ENCODE measurements at regions not wholly inside any gene's neighbourhood (a gene's known extent, or its start where the extent isn't known, plus 50 kb on each side); places are given as distances from the start of the nearest gene placed in this dataset.
A peak's percentile ranks its signal among the peaks of the same experiment; 100 is the strongest.

- DNase-seq (ENCODE audit: low read depth in 4 of 4, low spot score in 3 of 4): no peak
Measured at GRCh38 chr13:21997726-21998125, 326.9 kb downstream of the FGF9 start.

DNA sequence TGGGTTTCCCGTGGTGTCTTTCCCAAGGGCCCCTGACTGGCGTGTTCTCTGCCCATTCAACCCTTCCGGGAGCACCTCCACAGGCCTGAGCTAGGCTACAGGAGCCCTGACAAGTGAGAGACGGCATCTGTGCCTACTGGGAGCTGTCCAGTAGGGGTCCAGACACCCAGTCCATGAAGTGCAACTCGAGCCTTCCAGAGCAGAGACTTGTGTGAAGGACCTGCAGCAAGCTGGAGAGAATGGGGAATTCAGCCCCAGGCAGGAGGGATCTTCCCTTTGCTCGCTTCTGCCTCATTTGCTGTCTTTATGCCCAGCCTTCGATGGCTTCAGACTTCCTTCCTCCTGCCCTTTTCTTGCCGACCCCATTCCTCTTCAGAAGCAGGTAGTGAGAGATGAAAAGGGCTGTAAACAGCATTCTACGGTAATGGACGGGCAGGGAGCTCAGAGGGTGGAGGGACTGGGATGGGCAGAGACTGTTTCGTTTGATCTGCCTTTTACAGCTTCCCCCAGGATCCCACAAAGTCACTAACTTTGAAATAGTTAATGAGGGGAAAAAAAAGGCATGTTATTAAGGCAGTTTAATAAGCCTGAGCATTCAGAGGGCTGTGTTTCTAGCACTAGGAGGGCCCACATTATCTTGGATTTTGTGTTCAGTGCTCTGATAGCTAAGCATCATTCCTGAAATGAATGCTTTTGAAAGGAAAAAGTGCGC lies 327.6 kb downstream of the FGF9 start:
- peak in 1 of 4 donors; percentile 21 for DNase-seq (ENCODE audit: low read depth in 4 of 4, low spot score in 3 of 4)

GRCh38 chr13:21999666-22000065 lies 328.8 kb downstream of the FGF9 start:
- no peak for DNase-seq (ENCODE audit: low read depth in 4 of 4, low spot score in 3 of 4)

GRCh38 chr13:22000191-22000590 lies 329.3 kb downstream of the FGF9 start:
- no peak for DNase-seq (ENCODE audit: low read depth in 4 of 4, low spot score in 3 of 4)

GRCh38 chr13:22001336-22001735 lies 330.5 kb downstream of the FGF9 start:
- no peak for DNase-seq (ENCODE audit: low read depth in 4 of 4, low spot score in 3 of 4)

- no peak for DNase-seq (ENCODE audit: low read depth in 4 of 4, low spot score in 3 of 4)
Measured at GRCh38 chr13:22002893-22003292, 332.0 kb downstream of the FGF9 start.

GRCh38 chr13:22009500-22009899 lies 338.6 kb downstream of the FGF9 start:
- DNase-seq (ENCODE audit: low read depth in 4 of 4, low spot score in 3 of 4): no peak

DNA sequence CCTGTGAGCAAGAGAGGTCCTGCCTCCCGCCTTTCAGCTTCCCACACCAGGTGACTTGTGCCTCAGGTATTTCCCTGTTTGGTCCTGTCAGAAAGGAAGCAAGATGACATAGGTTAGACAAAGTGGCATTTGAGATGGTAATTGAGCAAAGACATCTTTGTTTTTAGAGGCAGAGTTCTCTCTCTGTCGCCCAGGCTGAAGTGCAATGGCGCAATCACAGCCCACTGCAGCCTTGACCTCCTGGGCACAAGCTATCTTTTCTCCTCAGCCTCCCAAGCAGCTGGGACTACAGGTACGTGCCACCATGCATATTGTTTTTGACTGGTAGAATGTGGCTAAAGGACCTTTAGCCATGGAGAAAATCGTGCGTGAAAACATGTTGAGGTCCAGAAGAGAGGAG lies 339.1 kb downstream of the FGF9 start:
- no peak for DNase-seq (ENCODE audit: low read depth in 4 of 4, low spot score in 3 of 4)

- no peak for DNase-seq (ENCODE audit: low read depth in 4 of 4, low spot score in 3 of 4)
Measured at GRCh38 chr13:22012686-22013085, 341.8 kb downstream of the FGF9 start.

- DNase-seq (ENCODE audit: low read depth in 4 of 4, low spot score in 3 of 4): no peak
Measured at GRCh38 chr13:22014469-22014868, 343.6 kb downstream of the FGF9 start.

- no peak for DNase-seq (ENCODE audit: low read depth in 4 of 4, low spot score in 3 of 4)
Measured at GRCh38 chr13:22017226-22017625, 346.4 kb downstream of the FGF9 start.

- no peak for DNase-seq (ENCODE audit: low read depth in 4 of 4, low spot score in 3 of 4)
Measured at GRCh38 chr13:22018076-22018835, 347.4 kb downstream of the FGF9 start.

DNA sequence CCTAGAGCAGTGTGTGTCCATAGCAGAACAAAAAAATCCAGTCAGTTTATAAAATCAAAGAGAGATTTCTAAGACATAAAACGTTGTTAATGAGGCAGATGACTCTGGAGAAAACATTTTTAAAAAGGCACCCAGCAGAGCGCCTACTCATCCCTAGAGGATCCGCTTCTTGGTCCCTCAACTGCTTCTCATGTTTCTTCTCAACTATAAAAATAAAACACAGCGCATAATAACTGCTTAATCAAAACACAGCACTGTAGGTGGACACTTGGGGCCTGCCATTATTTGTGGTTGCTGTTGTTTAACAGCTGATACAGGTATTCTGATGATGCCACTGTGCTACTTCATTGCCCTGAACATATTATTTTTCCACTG lies 347.9 kb downstream of the FGF9 start:
- DNase-seq (ENCODE audit: low read depth in 4 of 4, low spot score in 3 of 4): no peak

GRCh38 chr13:22024381-22024994 lies 353.6 kb downstream of the FGF9 start:
- DNase-seq (ENCODE audit: low read depth in 4 of 4, low spot score in 3 of 4): no peak

GRCh38 chr13:22027566-22027965 lies 356.7 kb downstream of the FGF9 start:
- no peak for DNase-seq (ENCODE audit: low read depth in 4 of 4, low spot score in 3 of 4)

DNA sequence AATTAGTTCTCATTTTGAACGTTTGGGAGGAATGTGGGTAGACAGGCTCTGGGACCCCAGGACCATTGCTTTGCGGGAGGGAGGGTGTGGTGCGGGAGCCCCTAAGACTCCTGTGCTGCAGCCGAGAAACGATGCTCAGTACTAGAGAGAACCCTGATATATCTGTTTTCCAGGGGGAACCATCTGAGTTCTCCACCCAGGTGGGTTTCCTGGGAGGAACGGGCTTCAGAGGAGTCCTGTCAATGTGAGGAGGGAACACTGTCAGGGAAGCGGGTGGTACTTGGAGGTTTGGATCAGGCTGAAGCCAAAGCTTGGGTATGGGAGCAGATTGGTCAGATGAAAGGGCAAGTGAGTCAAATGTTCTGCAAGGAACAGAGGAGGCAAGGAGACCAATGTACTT lies 358.0 kb downstream of the FGF9 start:
- no peak for DNase-seq (ENCODE audit: low read depth in 4 of 4, low spot score in 3 of 4)

DNA sequence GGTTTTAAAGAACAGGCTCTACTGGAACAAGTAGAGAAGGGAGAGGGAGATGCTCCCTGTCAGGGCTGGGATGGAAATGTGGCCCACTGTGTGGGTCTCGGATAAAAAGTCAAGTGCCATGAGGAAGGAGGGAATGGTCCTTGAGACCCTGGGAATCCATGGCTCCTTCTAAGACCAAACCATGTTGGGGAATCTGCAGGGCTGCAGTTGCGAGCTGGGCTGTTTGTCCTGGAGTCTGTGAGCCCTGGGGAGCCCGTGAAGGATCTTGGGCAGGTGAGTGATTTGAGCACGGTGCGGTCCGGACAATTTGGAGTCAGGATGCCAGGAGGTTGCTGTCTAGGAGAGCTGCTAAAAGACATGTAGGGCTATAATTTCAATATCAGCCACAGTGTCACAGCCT lies 359.4 kb downstream of the FGF9 start:
- no peak for DNase-seq (ENCODE audit: low read depth in 4 of 4, low spot score in 3 of 4)

- DNase-seq (ENCODE audit: low read depth in 4 of 4, low spot score in 3 of 4): no peak
Measured at GRCh38 chr13:22031702-22032286, 360.9 kb downstream of the FGF9 start.

DNA sequence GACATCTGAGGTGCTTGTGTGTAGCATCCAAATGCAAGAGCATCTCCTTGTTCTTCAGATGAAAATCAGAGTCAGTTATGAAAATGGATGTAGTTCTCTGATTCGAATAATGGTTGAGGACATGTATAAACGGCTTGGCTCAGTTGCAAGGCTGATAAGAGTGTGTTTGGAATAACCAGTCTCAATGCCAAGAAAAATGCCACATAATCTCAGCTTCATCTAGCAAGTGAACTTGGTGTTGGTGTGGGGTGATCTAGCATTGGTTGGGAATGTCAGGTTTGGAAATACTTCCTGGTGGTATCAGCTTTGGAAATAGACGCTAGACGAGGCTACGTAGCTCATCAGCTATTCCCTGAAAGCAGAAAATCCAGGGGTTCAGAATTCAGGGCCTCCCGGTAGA lies 362.0 kb downstream of the FGF9 start:
- DNase-seq (ENCODE audit: low read depth in 4 of 4, low spot score in 3 of 4): no peak

- DNase-seq (ENCODE audit: low read depth in 4 of 4, low spot score in 3 of 4): no peak
Measured at GRCh38 chr13:22039961-22040360, 369.1 kb downstream of the FGF9 start.

GRCh38 chr13:22040810-22041364 lies 370.0 kb downstream of the FGF9 start:
- DNase-seq (ENCODE audit: low read depth in 4 of 4, low spot score in 3 of 4): no peak

Data from left renal pelvis (tissue), 4 donors.